K562 (cell line): ENCODE measurements at regions not wholly inside any gene's neighbourhood (a gene's known extent, or its start where the extent isn't known, plus 50 kb on each side); places are given as distances from the start of the nearest gene placed in this dataset.

Experiments
- ATF4 ChIP-seq: fragments of 450-650 bp; formaldehyde crosslinking; IDR thresholded peaks from 2 replicates; pipeline ENCODE4 v1.4.0; 2022; ENCODE audit warnings: mild to moderate bottlenecking, moderate library complexity
- ATF6 ChIP-seq: sonication (generic); formaldehyde crosslinking; IDR thresholded peaks from 2 replicates; pipeline ENCODE4 v1.4.0; 2020; ENCODE audit warnings: mild to moderate bottlenecking, missing genetic modification reagents
- CEBPG ChIP-seq, 3 experiments: fragments of 200-800 bp in 1 of 3; sonication (Bioruptor generic) in 1 of 3; sonication (generic) in 1 of 3; formaldehyde crosslinking in 1 of 3; IDR thresholded peaks in 2 of 3; conservative IDR thresholded peaks in 1 of 3; 2 replicates each; pipeline versions ENCODE4 v1.6.1 to v1.8.0; 2016 to 2022; ENCODE audit warnings: missing compliant biosample characterization in 2 of 3, missing genetic modification characterization in 2 of 3, mild to moderate bottlenecking in 1 of 3, missing genetic modification reagents in 1 of 3
- MAFF ChIP-seq: IDR thresholded peaks from 2 replicates; pipeline ENCODE4 v1.6.1; 2012; ENCODE audit warnings: low read length, improper control_type of control experiment
- MAFK ChIP-seq: IDR thresholded peaks from 2 replicates; pipeline ENCODE4 v1.6.1; 2011; ENCODE audit warnings: low read length, improper control_type of control experiment
- MEIS2 ChIP-seq: fragments of 450-650 bp; IDR thresholded peaks from 2 replicates; pipeline ENCODE4 v1.6.1; 2014; ENCODE audit warnings: mild to moderate bottlenecking; ENCODE audit not compliant: partially characterized antibody
- ZBTB26 ChIP-seq: fragments of 450-650 bp; formaldehyde crosslinking; IDR thresholded peaks from 2 replicates; pipeline ENCODE4 v1.4.0; 2022; ENCODE audit warnings: missing genetic modification characterization
- ZNF512 ChIP-seq: IDR thresholded peaks from 2 replicates; pipeline ENCODE4 v1.6.1; 2016; ENCODE audit warnings: missing genetic modification characterization, missing compliant biosample characterization

GRCh38 chr10:59027975-59028655 is 148.3 kb upstream of the PHYHIPL start (continued):
- TF ChIP-seq MAFK = peak; percentile 31; the same call in 1 of the 2 replicates
- no peak for TF ChIP-seq CEBPG (CRISPR knock-in tag; IDR thresholded peaks at IDR 0.05)
- peak in 1 of 2 experiments; percentile 36; a peak in 1 of 4 replicates for TF ChIP-seq CEBPG (tag; conservative IDR thresholded peaks at IDR 0.05 in 1 of 2, IDR thresholded peaks at IDR 0.05 in 1 of 2)
- TF ChIP-seq ATF4 (CRISPR knock-in tag) = no peak
- TF ChIP-seq ATF6 (CRISPR knock-in tag) = no peak
- no peak for TF ChIP-seq ZBTB26 (CRISPR knock-in tag)
- no peak for TF ChIP-seq ZNF512
- TF ChIP-seq MEIS2 = no peak
- peak; percentile 38; the same call in 1 of the 2 replicates for TF ChIP-seq MAFF
- TF ChIP-seq, all 486 proteins: peak for 5
